ENCODE measurements at regions not wholly inside any gene's neighbourhood (a gene's known extent, or its start where the extent isn't known, plus 50 kb on each side); places are given as distances from the start of the nearest gene placed in this dataset.

- TF ChIP-seq GABPA (IDR thresholded peaks at IDR 0.05 in 1 of 2, conservative IDR thresholded peaks at IDR 0.05 in 1 of 2) (no peak), FOXA2 (IDR thresholded peaks at IDR 0.05) (no peak), YY1 (IDR thresholded peaks at IDR 0.05) (no peak), RXRA (IDR thresholded peaks at IDR 0.05) (no peak), SP1 (IDR thresholded peaks at IDR 0.05) (no peak), JUND (IDR thresholded peaks at IDR 0.05) (no peak), HNF4A (conservative IDR thresholded peaks at IDR 0.05) (no peak), FOXA1 (IDR thresholded peaks at IDR 0.05) (no peak)
- H3K4me3 ChIP-seq (ENCODE audit: low read depth in 1 of 3, low read length in 3 of 3) = no peak overlapping the region
- H3K36me3 ChIP-seq (ENCODE audit: control insufficient read depth in 4 of 4, insufficient read depth in 3 of 4, low read depth in 1 of 4, low read length in 3 of 4) = no peaks in the 10 kb centered on the region
- H3K27me3 ChIP-seq (ENCODE audit: control insufficient read depth in 4 of 4, insufficient read depth in 4 of 4, low read length in 3 of 4) = no peaks in the 10 kb centered on the region
- no peaks in the 10 kb centered on the region for H3K4me1 ChIP-seq (ENCODE audit: control insufficient read depth in 4 of 4, insufficient read depth in 4 of 4, low read length in 3 of 4)
- H3K9ac ChIP-seq (ENCODE audit: low read depth in 1 of 2, low read length in 2 of 2) = no peak overlapping the region
- no peak for DNase-seq (ENCODE audit: low spot score)
- H3K27ac ChIP-seq (ENCODE audit: low read depth in 1 of 2, low read length in 2 of 2) = no peak overlapping the region
- no peaks in the 10 kb centered on the region for H3K9me3 ChIP-seq (ENCODE audit: control insufficient read depth in 4 of 4, low read length in 3 of 4)
Observed at GRCh38 chr2:41087946-41088345, 636.1 kb upstream of the SLC8A1 start.

- DNase-seq (ENCODE audit: low spot score) = no peak
- 91% methylated on average over 1 of the region's 1 CpG for WGBS
- no peaks in the 10 kb centered on the region for H3K9me3 ChIP-seq (ENCODE audit: control insufficient read depth in 4 of 4, low read length in 3 of 4)
- no peak overlapping the region for H3K27ac ChIP-seq (ENCODE audit: low read depth in 1 of 2, low read length in 2 of 2)
- H3K4me1 ChIP-seq (ENCODE audit: control insufficient read depth in 4 of 4, insufficient read depth in 4 of 4, low read length in 3 of 4) = no peaks in the 10 kb centered on the region
- H3K4me3 ChIP-seq (ENCODE audit: low read depth in 1 of 3, low read length in 3 of 3) = no peak overlapping the region
- no peaks in the 10 kb centered on the region for H3K36me3 ChIP-seq (ENCODE audit: control insufficient read depth in 4 of 4, insufficient read depth in 3 of 4, low read depth in 1 of 4, low read length in 3 of 4)
- no peaks in the 10 kb centered on the region for H3K27me3 ChIP-seq (ENCODE audit: control insufficient read depth in 4 of 4, insufficient read depth in 4 of 4, low read length in 3 of 4)
- TF ChIP-seq ATF3 (IDR thresholded peaks at IDR 0.05) = no peak
- TF ChIP-seq REST (IDR thresholded peaks at IDR 0.05) = no peak
- TF ChIP-seq GABPA (IDR thresholded peaks at IDR 0.05 in 1 of 2, conservative IDR thresholded peaks at IDR 0.05 in 1 of 2) = no peak
- TF ChIP-seq HNF4A (conservative IDR thresholded peaks at IDR 0.05) = no peak
- no peak for TF ChIP-seq TAF1 (conservative IDR thresholded peaks at IDR 0.05)
- no peak for TF ChIP-seq ZBTB33 (IDR thresholded peaks at IDR 0.05)
- no peak for TF ChIP-seq JUND (IDR thresholded peaks at IDR 0.05)
- TF ChIP-seq FOXA2 (IDR thresholded peaks at IDR 0.05) = no peak
- TF ChIP-seq FOXA1 (IDR thresholded peaks at IDR 0.05) = no peak
- no peak for TF ChIP-seq RAD21 (IDR thresholded peaks at IDR 0.05)
- TF ChIP-seq EGR1 (IDR thresholded peaks at IDR 0.05; ENCODE audit: low read depth in 2 of 2) = no peak
- no peak for TF ChIP-seq RXRA (IDR thresholded peaks at IDR 0.05)
- no peak for TF ChIP-seq NR2F2 (IDR thresholded peaks at IDR 0.05)
- H3K9ac ChIP-seq (ENCODE audit: low read depth in 1 of 2, low read length in 2 of 2) = no peak overlapping the region
Observed at GRCh38 chr2:41101281-41101680, 649.4 kb upstream of the SLC8A1 start.
